ENCODE measurements at regions not wholly inside any gene's neighbourhood (a gene's known extent, or its start where the extent isn't known, plus 50 kb on each side); places are given as distances from the start of the nearest gene placed in this dataset.

DNA sequence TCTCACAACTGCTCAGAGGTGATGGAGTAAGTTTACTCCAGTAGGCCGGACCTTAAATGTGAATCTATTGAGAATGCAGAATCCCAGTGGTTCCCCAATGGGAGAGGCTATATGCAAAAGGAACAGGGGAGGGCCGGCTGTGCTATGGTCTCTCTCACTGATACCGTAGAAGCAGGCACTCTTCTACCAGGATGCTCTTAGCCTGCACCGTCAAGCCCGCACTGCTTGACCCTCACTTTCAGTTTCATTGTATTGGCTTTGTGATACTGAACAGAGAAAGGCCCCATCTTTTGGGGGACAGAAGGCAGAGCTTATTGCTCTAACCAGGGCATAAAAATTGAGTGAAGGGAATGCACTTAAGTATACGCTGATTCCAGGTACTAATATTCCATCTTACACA, 615.0 kb upstream of the RGMB start:
- H3K36me3 ChIP-seq (ENCODE audit: control insufficient read depth in 4 of 4, insufficient read depth in 4 of 4, low read length in 3 of 4): no peaks in the 10 kb centered on the region
- no peak overlapping the region for H3K4me3 ChIP-seq (ENCODE audit: control insufficient read depth in 1 of 7, extremely low read depth in 1 of 7, insufficient read depth in 4 of 7, low read depth in 2 of 7, low read length in 6 of 7)
- no peaks in the 10 kb centered on the region for H3K27me3 ChIP-seq (replicated peaks in 2 of 5; ENCODE audit: control insufficient read depth in 4 of 5, insufficient read depth in 5 of 5, low read length in 4 of 5)
- POLR2A ChIA-PET: no interaction called here
- H3K4me1 ChIP-seq (ENCODE audit: control extremely low read depth in 1 of 4, control insufficient read depth in 4 of 4, insufficient read depth in 4 of 4, low read length in 3 of 4): no peaks in the 10 kb centered on the region
- no peaks in the 10 kb centered on the region for H3K9me3 ChIP-seq (ENCODE audit: control extremely low read depth in 1 of 5, control insufficient read depth in 4 of 5, insufficient read depth in 2 of 5, low read depth in 1 of 5, low read length in 4 of 5)
- no peak overlapping the region for H3K27ac ChIP-seq (ENCODE audit: insufficient read depth in 1 of 2, low read depth in 1 of 2, low read length in 2 of 2, poor library complexity in 1 of 2, severe bottlenecking in 2 of 2)
- no peak for DNase-seq
- WGBS (ENCODE audit: insufficient coverage): 96% methylated on average over 4 of the region's 6 CpGs
- CTCF ChIA-PET: interaction anchor here (1.4 kb wide), 1 partner anchor 11 kb away, joined by 3 read pairs; no protein-coding TSS in a partner anchor

DNA sequence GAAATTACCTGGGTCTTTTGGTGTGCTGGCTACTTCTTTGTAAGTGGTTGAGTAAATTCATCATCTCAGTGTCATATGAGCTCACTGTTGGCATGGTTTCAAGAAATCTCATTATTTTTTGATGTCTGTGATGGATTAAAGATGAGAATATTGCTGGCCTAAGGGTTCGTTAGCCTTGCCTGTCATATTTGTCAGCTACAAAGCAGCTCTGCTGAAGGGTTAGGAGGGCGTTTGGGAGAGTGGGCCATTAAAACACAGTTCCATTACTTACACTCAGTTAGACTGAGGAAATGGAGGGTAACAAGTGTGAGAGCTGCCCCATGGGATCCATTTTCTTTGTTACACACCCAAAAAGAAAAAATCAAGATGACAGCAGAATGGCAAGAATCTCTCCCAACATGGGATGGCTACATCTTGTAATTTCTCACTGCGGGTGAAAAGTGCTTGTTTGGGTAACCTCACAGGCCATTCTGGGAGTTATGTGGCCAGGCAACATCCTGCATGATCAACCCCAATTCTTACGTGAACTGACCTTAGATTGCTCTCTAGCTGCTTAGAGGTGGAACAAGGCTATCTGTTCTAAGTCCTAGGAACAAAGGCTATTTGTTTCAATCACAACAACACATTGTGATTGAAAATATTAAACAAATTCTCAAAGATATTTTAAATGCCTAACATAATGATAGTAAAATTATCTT, 609.5 kb upstream of the RGMB start:
- no peaks in the 10 kb centered on the region for H3K4me1 ChIP-seq (ENCODE audit: control extremely low read depth in 1 of 4, control insufficient read depth in 4 of 4, insufficient read depth in 4 of 4, low read length in 3 of 4)
- no peaks in the 10 kb centered on the region for H3K36me3 ChIP-seq (ENCODE audit: control insufficient read depth in 4 of 4, insufficient read depth in 4 of 4, low read length in 3 of 4)
- H3K27me3 ChIP-seq (replicated peaks in 2 of 5; ENCODE audit: control insufficient read depth in 4 of 5, insufficient read depth in 5 of 5, low read length in 4 of 5): no peaks in the 10 kb centered on the region
- 75% methylated on average over 2 of the region's 4 CpGs for WGBS (ENCODE audit: insufficient coverage)
- ChIA-PET CTCF (no interaction called here), POLR2A (no interaction called here)
- no peak overlapping the region for H3K27ac ChIP-seq (ENCODE audit: insufficient read depth in 1 of 2, low read depth in 1 of 2, low read length in 2 of 2, poor library complexity in 1 of 2, severe bottlenecking in 2 of 2)
- no peak for DNase-seq
- no peak overlapping the region for H3K4me3 ChIP-seq (ENCODE audit: control insufficient read depth in 1 of 7, extremely low read depth in 1 of 7, insufficient read depth in 4 of 7, low read depth in 2 of 7, low read length in 6 of 7)
- no peaks in the 10 kb centered on the region for H3K9me3 ChIP-seq (ENCODE audit: control extremely low read depth in 1 of 5, control insufficient read depth in 4 of 5, insufficient read depth in 2 of 5, low read depth in 1 of 5, low read length in 4 of 5)

- no peak for DNase-seq
- no peaks in the 10 kb centered on the region for H3K4me1 ChIP-seq (ENCODE audit: control extremely low read depth in 1 of 4, control insufficient read depth in 4 of 4, insufficient read depth in 4 of 4, low read length in 3 of 4)
- H3K27me3 ChIP-seq (replicated peaks in 2 of 5; ENCODE audit: control insufficient read depth in 4 of 5, insufficient read depth in 5 of 5, low read length in 4 of 5): no peaks in the 10 kb centered on the region
- no peak overlapping the region for H3K27ac ChIP-seq (ENCODE audit: insufficient read depth in 1 of 2, low read depth in 1 of 2, low read length in 2 of 2, poor library complexity in 1 of 2, severe bottlenecking in 2 of 2)
- ChIA-PET POLR2A (no interaction called here), CTCF (interaction anchor here (0.9 kb wide), 1 partner anchor 10 kb away, joined by 3 read pairs; no protein-coding TSS in a partner anchor)
- H3K36me3 ChIP-seq (ENCODE audit: control insufficient read depth in 4 of 4, insufficient read depth in 4 of 4, low read length in 3 of 4): no peaks in the 10 kb centered on the region
- H3K4me3 ChIP-seq (ENCODE audit: control insufficient read depth in 1 of 7, extremely low read depth in 1 of 7, insufficient read depth in 4 of 7, low read depth in 2 of 7, low read length in 6 of 7): no peak overlapping the region
- H3K9me3 ChIP-seq (ENCODE audit: control extremely low read depth in 1 of 5, control insufficient read depth in 4 of 5, insufficient read depth in 2 of 5, low read depth in 1 of 5, low read length in 4 of 5): no peaks in the 10 kb centered on the region
- WGBS (ENCODE audit: insufficient coverage): 90% methylated on average over 2 of the region's 2 CpGs
These were observed 604.6 kb upstream of the RGMB start for GRCh38 chr5:98168871-98169270.

- WGBS (ENCODE audit: insufficient coverage): 100% methylated on average over 1 of the region's 5 CpGs
- H3K27ac ChIP-seq (ENCODE audit: insufficient read depth in 1 of 2, low read depth in 1 of 2, low read length in 2 of 2, poor library complexity in 1 of 2, severe bottlenecking in 2 of 2): no peak overlapping the region
- H3K4me1 ChIP-seq (ENCODE audit: control extremely low read depth in 1 of 4, control insufficient read depth in 4 of 4, insufficient read depth in 4 of 4, low read length in 3 of 4): no peaks in the 10 kb centered on the region
- CTCF ChIA-PET: no interaction called here
- H3K36me3 ChIP-seq (ENCODE audit: control insufficient read depth in 4 of 4, insufficient read depth in 4 of 4, low read length in 3 of 4): no peaks in the 10 kb centered on the region
- no peak overlapping the region for H3K4me3 ChIP-seq (ENCODE audit: control insufficient read depth in 1 of 7, extremely low read depth in 1 of 7, insufficient read depth in 4 of 7, low read depth in 2 of 7, low read length in 6 of 7)
- no peak for DNase-seq
- no peaks in the 10 kb centered on the region for H3K9me3 ChIP-seq (ENCODE audit: control extremely low read depth in 1 of 5, control insufficient read depth in 4 of 5, insufficient read depth in 2 of 5, low read depth in 1 of 5, low read length in 4 of 5)
- H3K27me3 ChIP-seq (replicated peaks in 2 of 5; ENCODE audit: control insufficient read depth in 4 of 5, insufficient read depth in 5 of 5, low read length in 4 of 5): no peaks in the 10 kb centered on the region
- POLR2A ChIA-PET: no interaction called here
These were observed 602.5 kb upstream of the RGMB start for GRCh38 chr5:98170994-98171393.

GRCh38 chr5:98173334-98173733, 600.1 kb upstream of the RGMB start:
- H3K4me1 ChIP-seq (ENCODE audit: control extremely low read depth in 1 of 4, control insufficient read depth in 4 of 4, insufficient read depth in 4 of 4, low read length in 3 of 4): no peaks in the 10 kb centered on the region
- no peak overlapping the region for H3K4me3 ChIP-seq (ENCODE audit: control insufficient read depth in 1 of 7, extremely low read depth in 1 of 7, insufficient read depth in 4 of 7, low read depth in 2 of 7, low read length in 6 of 7)
- no peaks in the 10 kb centered on the region for H3K36me3 ChIP-seq (ENCODE audit: control insufficient read depth in 4 of 4, insufficient read depth in 4 of 4, low read length in 3 of 4)
- no peak overlapping the region for H3K27ac ChIP-seq (ENCODE audit: insufficient read depth in 1 of 2, low read depth in 1 of 2, low read length in 2 of 2, poor library complexity in 1 of 2, severe bottlenecking in 2 of 2)
- no peaks in the 10 kb centered on the region for H3K27me3 ChIP-seq (replicated peaks in 2 of 5; ENCODE audit: control insufficient read depth in 4 of 5, insufficient read depth in 5 of 5, low read length in 4 of 5)
- POLR2A ChIA-PET: no interaction called here
- H3K9me3 ChIP-seq (ENCODE audit: control extremely low read depth in 1 of 5, control insufficient read depth in 4 of 5, insufficient read depth in 2 of 5, low read depth in 1 of 5, low read length in 4 of 5): no peaks in the 10 kb centered on the region
- DNase-seq: no peak
- CTCF ChIA-PET: no interaction called here

DNA sequence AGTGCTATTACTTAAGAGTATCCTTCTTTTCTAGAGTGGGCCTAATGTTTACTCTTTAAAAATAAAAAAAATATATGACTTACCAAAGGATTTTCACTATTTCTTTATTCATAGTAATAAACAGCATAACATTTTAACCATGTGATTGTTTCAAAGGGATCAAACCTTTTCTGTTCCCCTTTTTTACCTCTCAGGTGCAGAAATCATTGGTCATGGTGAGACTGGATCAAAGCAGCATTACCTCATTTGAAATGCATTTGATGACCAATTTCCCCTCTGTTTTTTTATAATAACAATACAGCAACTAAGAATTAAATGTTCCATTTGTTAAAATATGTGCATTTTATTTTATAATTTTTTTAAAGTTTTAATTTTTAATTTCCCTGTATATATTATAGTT, 598.0 kb upstream of the RGMB start:
- ChIA-PET CTCF (no interaction called here), POLR2A (no interaction called here)
- H3K4me1 ChIP-seq (ENCODE audit: control extremely low read depth in 1 of 4, control insufficient read depth in 4 of 4, insufficient read depth in 4 of 4, low read length in 3 of 4): no peaks in the 10 kb centered on the region
- no peak overlapping the region for H3K27ac ChIP-seq (ENCODE audit: insufficient read depth in 1 of 2, low read depth in 1 of 2, low read length in 2 of 2, poor library complexity in 1 of 2, severe bottlenecking in 2 of 2)
- no peaks in the 10 kb centered on the region for H3K27me3 ChIP-seq (replicated peaks in 2 of 5; ENCODE audit: control insufficient read depth in 4 of 5, insufficient read depth in 5 of 5, low read length in 4 of 5)
- H3K9me3 ChIP-seq (ENCODE audit: control extremely low read depth in 1 of 5, control insufficient read depth in 4 of 5, insufficient read depth in 2 of 5, low read depth in 1 of 5, low read length in 4 of 5): no peaks in the 10 kb centered on the region
- H3K36me3 ChIP-seq (ENCODE audit: control insufficient read depth in 4 of 4, insufficient read depth in 4 of 4, low read length in 3 of 4): no peaks in the 10 kb centered on the region
- no peak overlapping the region for H3K4me3 ChIP-seq (ENCODE audit: control insufficient read depth in 1 of 7, extremely low read depth in 1 of 7, insufficient read depth in 4 of 7, low read depth in 2 of 7, low read length in 6 of 7)
- DNase-seq: no peak

DNA sequence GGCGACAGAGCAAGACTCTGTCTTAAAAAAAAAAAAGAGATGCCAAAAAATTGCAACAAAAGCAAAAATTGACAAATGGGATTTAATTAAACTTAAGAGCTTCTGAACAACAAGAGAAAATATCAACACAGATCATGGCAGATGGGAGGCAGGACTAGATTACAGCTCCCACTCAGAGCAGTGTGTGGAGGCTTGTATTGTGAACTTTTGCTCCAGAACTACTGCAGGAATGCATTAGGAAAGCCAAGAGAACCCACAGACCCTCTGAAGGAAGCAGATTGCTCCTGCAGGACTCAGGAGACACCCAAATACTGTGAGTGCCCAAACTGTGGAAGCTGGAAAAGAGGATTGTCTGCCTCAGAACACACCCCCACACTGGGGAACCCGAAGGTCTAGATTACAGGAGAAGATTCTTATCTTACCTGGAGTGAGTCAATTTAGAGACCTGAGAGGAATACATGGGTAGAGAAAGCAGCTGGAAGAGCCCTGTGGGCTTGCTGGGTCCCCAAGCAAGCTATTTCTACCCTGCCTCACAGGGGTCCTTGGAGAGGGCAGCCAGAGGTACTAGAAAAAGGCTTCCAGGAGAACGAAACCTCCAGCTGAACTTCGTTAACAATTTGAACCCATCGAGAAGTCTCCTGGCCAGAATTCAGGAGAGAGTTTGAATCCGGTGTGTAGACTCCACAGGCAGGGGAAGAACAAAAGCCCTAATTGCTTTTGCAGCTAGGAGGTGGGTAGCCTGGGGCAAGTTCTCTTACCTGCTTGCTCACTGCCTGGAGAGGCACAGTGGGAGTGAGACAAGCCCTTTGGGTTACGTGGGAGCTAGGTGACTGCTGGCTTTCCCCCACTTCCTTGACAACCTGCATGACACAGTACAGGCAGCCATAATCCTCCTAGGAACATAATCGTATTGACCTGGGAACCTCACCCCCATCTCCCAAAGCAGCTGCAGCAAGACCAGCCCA, 593.4 kb upstream of the RGMB start:
- no peaks in the 10 kb centered on the region for H3K27me3 ChIP-seq (replicated peaks in 2 of 5; ENCODE audit: control insufficient read depth in 4 of 5, insufficient read depth in 5 of 5, low read length in 4 of 5)
- 75% methylated on average over 4 of the region's 8 CpGs for WGBS (ENCODE audit: insufficient coverage)
- DNase-seq: no peak
- ChIA-PET CTCF (no interaction called here), POLR2A (interaction anchor here (0.6 kb wide), 1 partner anchor 620 kb away, joined by 4 read pairs; no protein-coding TSS in a partner anchor)
- no peak overlapping the region for H3K4me3 ChIP-seq (ENCODE audit: control insufficient read depth in 1 of 7, extremely low read depth in 1 of 7, insufficient read depth in 4 of 7, low read depth in 2 of 7, low read length in 6 of 7)
- H3K36me3 ChIP-seq (ENCODE audit: control insufficient read depth in 4 of 4, insufficient read depth in 4 of 4, low read length in 3 of 4): no peaks in the 10 kb centered on the region
- no peaks in the 10 kb centered on the region for H3K4me1 ChIP-seq (ENCODE audit: control extremely low read depth in 1 of 4, control insufficient read depth in 4 of 4, insufficient read depth in 4 of 4, low read length in 3 of 4)
- H3K27ac ChIP-seq (ENCODE audit: insufficient read depth in 1 of 2, low read depth in 1 of 2, low read length in 2 of 2, poor library complexity in 1 of 2, severe bottlenecking in 2 of 2): no peak overlapping the region
- H3K9me3 ChIP-seq (ENCODE audit: control extremely low read depth in 1 of 5, control insufficient read depth in 4 of 5, insufficient read depth in 2 of 5, low read depth in 1 of 5, low read length in 4 of 5): no peaks in the 10 kb centered on the region

Data from common myeloid progenitor, CD34-positive (primary cell).